ENCODE measurements at regions not wholly inside any gene's neighbourhood (a gene's known extent, or its start where the extent isn't known, plus 50 kb on each side); places are given as distances from the start of the nearest gene placed in this dataset.

- peak; percentile 88 for DNase-seq (ENCODE audit: low read depth)
- H3K4me3 ChIP-seq (replicated peaks; ENCODE audit: low read depth, low read length), result no peak overlapping the region
- no peak for TF ChIP-seq CTCF (IDR thresholded peaks at IDR 0.05; ENCODE audit: low read length, missing control alignments)
Observed at GRCh38 chr10:106107706-106108105, 1056.8 kb downstream of the SORCS1 start.

- no peak for TF ChIP-seq CTCF (IDR thresholded peaks at IDR 0.05; ENCODE audit: low read length, missing control alignments)
- no peak overlapping the region for H3K4me3 ChIP-seq (replicated peaks; ENCODE audit: low read depth, low read length)
- DNase-seq (ENCODE audit: low read depth), result no peak
Observed at GRCh38 chr10:106106114-106106513, 1058.4 kb downstream of the SORCS1 start.

GRCh38 chr10:106089855-106090254 lies 1074.7 kb downstream of the SORCS1 start:
- H3K4me3 ChIP-seq (replicated peaks; ENCODE audit: low read depth, low read length), result no peak overlapping the region
- no peak for TF ChIP-seq CTCF (IDR thresholded peaks at IDR 0.05; ENCODE audit: low read length, missing control alignments)
- DNase-seq (ENCODE audit: low read depth), result no peak

GRCh38 chr10:106086391-106086790 lies 1078.1 kb downstream of the SORCS1 start:
- no peak for TF ChIP-seq CTCF (IDR thresholded peaks at IDR 0.05; ENCODE audit: low read length, missing control alignments)
- H3K4me3 ChIP-seq (replicated peaks; ENCODE audit: low read depth, low read length), result no peak overlapping the region
- no peak for DNase-seq (ENCODE audit: low read depth)

- DNase-seq (ENCODE audit: low read depth), result peak; percentile 32
- no peak overlapping the region for H3K4me3 ChIP-seq (replicated peaks; ENCODE audit: low read depth, low read length)
- TF ChIP-seq CTCF (IDR thresholded peaks at IDR 0.05; ENCODE audit: low read length, missing control alignments), result no peak
Observed at GRCh38 chr10:106083572-106083971, 1080.9 kb downstream of the SORCS1 start.

GRCh38 chr10:106082865-106083264 lies 1081.6 kb downstream of the SORCS1 start:
- DNase-seq (ENCODE audit: low read depth), result peak; percentile 79
- H3K4me3 ChIP-seq (replicated peaks; ENCODE audit: low read depth, low read length), result no peak overlapping the region
- no peak for TF ChIP-seq CTCF (IDR thresholded peaks at IDR 0.05; ENCODE audit: low read length, missing control alignments)

GRCh38 chr10:106078895-106079576 lies 1085.5 kb downstream of the SORCS1 start:
- no peak overlapping the region for H3K4me3 ChIP-seq (replicated peaks; ENCODE audit: low read depth, low read length)
- TF ChIP-seq CTCF (IDR thresholded peaks at IDR 0.05; ENCODE audit: low read length, missing control alignments), result no peak
- DNase-seq (ENCODE audit: low read depth), result peak; percentile 57
